ENCODE measurements at regions not wholly inside any gene's neighbourhood (a gene's known extent, or its start where the extent isn't known, plus 50 kb on each side); places are given as distances from the start of the nearest gene placed in this dataset.

GRCh38 chr1:166630369-166630768 is 208.9 kb upstream of the POGK start:
- TF ChIP-seq CTCF (IDR thresholded peaks at IDR 0.05; ENCODE audit: extremely low read depth in 1 of 2, insufficient read depth in 1 of 2, low read depth in 1 of 2, low read length in 2 of 2) (no peak), POLR2AphosphoS5 (IDR thresholded peaks at IDR 0.05; ENCODE audit: insufficient read depth, low read depth, low read length) (no peak), EZH2 (IDR thresholded peaks at IDR 0.05; ENCODE audit: borderline replicate concordance, low read depth, low read length, severe bottlenecking) (no peak), POLR2A (IDR thresholded peaks at IDR 0.05; ENCODE audit: low read depth, low read length) (no peak), JUN (IDR thresholded peaks at IDR 0.05; ENCODE audit: borderline replicate concordance, insufficient read depth, insufficient read length, low read depth) (no peak), MAX (IDR thresholded peaks at IDR 0.05; ENCODE audit: insufficient read depth, insufficient read length) (no peak), FOS (IDR thresholded peaks at IDR 0.05; ENCODE audit: borderline replicate concordance, insufficient read depth, low read length) (no peak), MYC (IDR thresholded peaks at IDR 0.05; ENCODE audit: low read depth, low read length) (no peak), GATA2 (IDR thresholded peaks at IDR 0.05; ENCODE audit: insufficient read depth, insufficient read length, low read depth, low read length) (no peak)

Measured in endothelial cell of umbilical vein (primary cell).